ENCODE measurements at regions not wholly inside any gene's neighbourhood (a gene's known extent, or its start where the extent isn't known, plus 50 kb on each side); places are given as distances from the start of the nearest gene placed in this dataset.

GRCh38 chr10:78813998-78814399, 254.8 kb upstream of the ZMIZ1 start:
- Histone ChIP-seq H3K9me3 (no peaks in the 10 kb centered on the region), H3K4me3 (no peak overlapping the region), H3K27ac (no peak overlapping the region), H3K36me3 (no peaks in the 10 kb centered on the region), H3K27me3 (no peaks in the 10 kb centered on the region), H3K4me1 (ENCODE audit: insufficient read depth) (peaks cover 4% of the 10 kb centered on the region)
- intact Hi-C loops (cut with DNase I): no loop called here
- WGBS, 3 donors: 48 to 71% (median 65%) methylated on average over 6 of the region's 6 CpGs
- DNase-seq: no peak
- TF ChIP-seq POLR2A (IDR thresholded peaks at IDR 0.05) (no peak), CTCF (IDR thresholded peaks at IDR 0.05) (no peak), EP300 (IDR thresholded peaks at IDR 0.05) (no peak)

GRCh38 chr10:78814407-78814806, 254.4 kb upstream of the ZMIZ1 start:
- Histone ChIP-seq H3K4me1 (ENCODE audit: insufficient read depth) (peaks cover 4% of the 10 kb centered on the region), H3K36me3 (no peaks in the 10 kb centered on the region), H3K27me3 (no peaks in the 10 kb centered on the region), H3K9me3 (no peaks in the 10 kb centered on the region), H3K4me3 (no peak overlapping the region), H3K27ac (no peak overlapping the region)
- intact Hi-C loops (cut with DNase I): no loop called here
- 73 to 83% (median 80%) methylated on average over 3 of the region's 3 CpGs for WGBS, 3 donors
- DNase-seq: no peak
- no peak for TF ChIP-seq EP300 (IDR thresholded peaks at IDR 0.05)
- TF ChIP-seq POLR2A (IDR thresholded peaks at IDR 0.05): no peak
- no peak for TF ChIP-seq CTCF (IDR thresholded peaks at IDR 0.05)

GRCh38 chr10:78815702-78816334, 252.9 kb upstream of the ZMIZ1 start:
- DNase-seq: no peak
- whole genome bisulfite sequencing, 3 donors: 38 to 53% (median 38%) methylated on average over 2 of the region's 2 CpGs
- Histone ChIP-seq H3K9me3 (no peaks in the 10 kb centered on the region), H3K4me1 (ENCODE audit: insufficient read depth) (peaks cover 4% of the 10 kb centered on the region), H3K4me3 (no peak overlapping the region), H3K27me3 (no peaks in the 10 kb centered on the region), H3K36me3 (no peaks in the 10 kb centered on the region), H3K27ac (no peak overlapping the region)
- intact Hi-C loops (cut with DNase I): no loop called here
- TF ChIP-seq EP300 (IDR thresholded peaks at IDR 0.05) (no peak), CTCF (IDR thresholded peaks at IDR 0.05) (no peak), POLR2A (IDR thresholded peaks at IDR 0.05) (no peak)

- Histone ChIP-seq H3K4me1 (ENCODE audit: insufficient read depth) (peaks cover 4% of the 10 kb centered on the region), H3K4me3 (no peak overlapping the region), H3K9me3 (no peaks in the 10 kb centered on the region), H3K36me3 (no peaks in the 10 kb centered on the region), H3K27me3 (no peaks in the 10 kb centered on the region), H3K27ac (no peak overlapping the region)
- DNase-seq: peak in 2 of 5 donors; percentile 47 to 66
- intact Hi-C loops (cut with DNase I): no loop called here
- TF ChIP-seq POLR2A (IDR thresholded peaks at IDR 0.05) (no peak), EP300 (IDR thresholded peaks at IDR 0.05) (no peak)
- WGBS, 3 donors: 8 to 17% (median 10%) methylated on average over 3 of the region's 3 CpGs
Observed at GRCh38 chr10:78817361-78817760, 251.4 kb upstream of the ZMIZ1 start.

GRCh38 chr10:78817804-78818203, 251.0 kb upstream of the ZMIZ1 start:
- Histone ChIP-seq H3K27me3 (no peaks in the 10 kb centered on the region), H3K4me1 (ENCODE audit: insufficient read depth) (peaks cover 4% of the 10 kb centered on the region), H3K27ac (peak overlapping the region; percentile 14 to 45), H3K36me3 (no peaks in the 10 kb centered on the region), H3K9me3 (no peaks in the 10 kb centered on the region), H3K4me3 (no peak overlapping the region)
- 23 to 36% (median 32%) methylated on average over 3 of the region's 3 CpGs for WGBS, 3 donors
- no peak for DNase-seq
- TF ChIP-seq POLR2A (IDR thresholded peaks at IDR 0.05) (no peak), EP300 (IDR thresholded peaks at IDR 0.05) (no peak), CTCF (IDR thresholded peaks at IDR 0.05) (no peak)
- intact Hi-C loops (cut with DNase I): no loop called here
